ENCODE measurements at regions not wholly inside any gene's neighbourhood (a gene's known extent, or its start where the extent isn't known, plus 50 kb on each side); places are given as distances from the start of the nearest gene placed in this dataset.

DNA sequence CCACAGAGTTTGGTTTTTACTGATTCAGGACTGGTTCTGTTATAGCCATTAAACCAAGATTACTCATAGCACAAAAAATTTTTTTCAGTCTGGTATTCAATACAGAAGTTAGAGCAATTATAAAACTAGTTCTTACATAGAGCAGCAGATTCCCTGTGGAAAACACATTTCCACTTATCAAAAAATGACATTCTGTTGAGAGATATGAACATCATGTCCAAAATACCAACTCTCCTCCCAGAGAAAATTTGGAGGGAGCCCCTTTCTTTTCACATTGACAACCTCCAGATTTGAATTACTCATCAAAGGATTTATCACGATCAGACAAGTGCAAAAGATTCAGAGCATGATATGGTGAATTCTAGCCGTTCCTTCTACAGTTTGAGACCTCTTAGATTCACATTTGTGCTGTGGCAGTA, 126.8 kb upstream of the SERPINE2 start:
- TF ChIP-seq, protein P1, sequence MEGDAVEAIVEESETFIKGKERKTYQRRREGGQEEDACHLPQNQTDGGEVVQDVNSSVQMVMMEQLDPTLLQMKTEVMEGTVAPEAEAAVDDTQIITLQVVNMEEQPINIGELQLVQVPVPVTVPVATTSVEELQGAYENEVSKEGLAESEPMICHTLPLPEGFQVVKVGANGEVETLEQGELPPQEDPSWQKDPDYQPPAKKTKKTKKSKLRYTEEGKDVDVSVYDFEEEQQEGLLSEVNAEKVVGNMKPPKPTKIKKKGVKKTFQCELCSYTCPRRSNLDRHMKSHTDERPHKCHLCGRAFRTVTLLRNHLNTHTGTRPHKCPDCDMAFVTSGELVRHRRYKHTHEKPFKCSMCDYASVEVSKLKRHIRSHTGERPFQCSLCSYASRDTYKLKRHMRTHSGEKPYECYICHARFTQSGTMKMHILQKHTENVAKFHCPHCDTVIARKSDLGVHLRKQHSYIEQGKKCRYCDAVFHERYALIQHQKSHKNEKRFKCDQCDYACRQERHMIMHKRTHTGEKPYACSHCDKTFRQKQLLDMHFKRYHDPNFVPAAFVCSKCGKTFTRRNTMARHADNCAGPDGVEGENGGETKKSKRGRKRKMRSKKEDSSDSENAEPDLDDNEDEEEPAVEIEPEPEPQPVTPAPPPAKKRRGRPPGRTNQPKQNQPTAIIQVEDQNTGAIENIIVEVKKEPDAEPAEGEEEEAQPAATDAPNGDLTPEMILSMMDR (IDR thresholded peaks at IDR 0.05; ENCODE audit: borderline replicate concordance, extremely low read depth, insufficient read depth) = no peak
- Histone ChIP-seq H3K9me3 (ENCODE audit: control insufficient read depth in 2 of 3, insufficient read depth in 1 of 3, low read length in 3 of 3) (no peaks in the 10 kb centered on the region), H3K27me3 (ENCODE audit: control insufficient read depth, insufficient read depth, low read length) (no peaks in the 10 kb centered on the region), H3K27ac (ENCODE audit: low read depth in 2 of 2, low read length in 2 of 2) (no peak overlapping the region), H3K9ac (ENCODE audit: low read length in 3 of 3) (no peak overlapping the region), H3K36me3 (ENCODE audit: control insufficient read depth in 2 of 3, insufficient read depth in 3 of 3, low read length in 3 of 3) (no peaks in the 10 kb centered on the region), H3K4me1 (ENCODE audit: control insufficient read depth in 2 of 3, insufficient read depth in 2 of 3, low read depth in 1 of 3, low read length in 3 of 3) (no peaks in the 10 kb centered on the region), H3K4me3 (ENCODE audit: low read length in 3 of 3) (no peak overlapping the region)
- intact Hi-C loops (cut with DNase I) = no loop called here
- no peak for DNase-seq
- FAIRE-seq = no peak

GRCh38 chr2:224163566-224164307, 124.7 kb upstream of the SERPINE2 start:
- DNase-seq (no peak), FAIRE-seq (no peak)
- Histone ChIP-seq H3K36me3 (ENCODE audit: control insufficient read depth in 2 of 3, insufficient read depth in 3 of 3, low read length in 3 of 3) (no peaks in the 10 kb centered on the region), H3K27me3 (ENCODE audit: control insufficient read depth, insufficient read depth, low read length) (no peaks in the 10 kb centered on the region), H3K4me3 (ENCODE audit: low read length in 3 of 3) (no peak overlapping the region), H3K9ac (ENCODE audit: low read length in 3 of 3) (no peak overlapping the region), H3K27ac (ENCODE audit: low read depth in 2 of 2, low read length in 2 of 2) (no peak overlapping the region), H3K4me1 (ENCODE audit: control insufficient read depth in 2 of 3, insufficient read depth in 2 of 3, low read depth in 1 of 3, low read length in 3 of 3) (no peaks in the 10 kb centered on the region), H3K9me3 (ENCODE audit: control insufficient read depth in 2 of 3, insufficient read depth in 1 of 3, low read length in 3 of 3) (no peaks in the 10 kb centered on the region)
- TF ChIP-seq, protein P1 (IDR thresholded peaks at IDR 0.05; ENCODE audit: borderline replicate concordance, extremely low read depth, insufficient read depth) = no peak
- intact Hi-C loops (cut with DNase I) = no loop called here

DNA sequence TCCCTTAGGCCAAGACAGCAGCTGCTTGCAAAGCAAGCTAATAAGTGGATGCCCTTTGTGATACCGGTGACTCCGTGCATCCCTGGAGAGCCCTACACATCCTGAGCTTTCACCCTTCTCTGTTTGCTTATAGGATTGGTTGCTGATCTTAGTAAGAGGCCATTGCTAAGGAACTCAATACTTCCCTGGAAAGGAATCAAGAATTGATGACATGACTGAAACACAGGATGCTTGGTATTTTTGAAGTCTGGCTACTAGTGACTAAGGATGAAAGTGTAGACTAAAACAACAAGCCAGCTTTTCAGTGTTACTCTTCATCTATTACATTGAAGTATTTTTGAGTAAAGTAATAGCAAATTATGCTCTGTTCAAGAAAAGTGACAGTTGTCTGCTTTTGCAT, 123.0 kb upstream of the SERPINE2 start:
- FAIRE-seq (no peak), DNase-seq (no peak)
- no peaks in the 10 kb centered on the region for H3K9me3 ChIP-seq (ENCODE audit: control insufficient read depth in 2 of 3, insufficient read depth in 1 of 3, low read length in 3 of 3)
- H3K27me3 ChIP-seq (ENCODE audit: control insufficient read depth, insufficient read depth, low read length) = no peaks in the 10 kb centered on the region
- intact Hi-C loops (cut with DNase I) = no loop called here
- no peak overlapping the region for H3K9ac ChIP-seq (ENCODE audit: low read length in 3 of 3)
- H3K4me3 ChIP-seq (ENCODE audit: low read length in 3 of 3) = no peak overlapping the region
- H3K27ac ChIP-seq (ENCODE audit: low read depth in 2 of 2, low read length in 2 of 2) = no peak overlapping the region
- H3K4me1 ChIP-seq (ENCODE audit: control insufficient read depth in 2 of 3, insufficient read depth in 2 of 3, low read depth in 1 of 3, low read length in 3 of 3) = no peaks in the 10 kb centered on the region
- no peaks in the 10 kb centered on the region for H3K36me3 ChIP-seq (ENCODE audit: control insufficient read depth in 2 of 3, insufficient read depth in 3 of 3, low read length in 3 of 3)
- TF ChIP-seq, protein P1 (IDR thresholded peaks at IDR 0.05; ENCODE audit: borderline replicate concordance, extremely low read depth, insufficient read depth) = no peak

- DNase-seq (no peak), FAIRE-seq (no peak)
- intact Hi-C loops (cut with DNase I) = no loop called here
- no peak overlapping the region for H3K4me3 ChIP-seq (ENCODE audit: low read length in 3 of 3)
- H3K36me3 ChIP-seq (ENCODE audit: control insufficient read depth in 2 of 3, insufficient read depth in 3 of 3, low read length in 3 of 3) = no peaks in the 10 kb centered on the region
- TF ChIP-seq, protein P1 (IDR thresholded peaks at IDR 0.05; ENCODE audit: borderline replicate concordance, extremely low read depth, insufficient read depth) = no peak
- H3K27me3 ChIP-seq (ENCODE audit: control insufficient read depth, insufficient read depth, low read length) = no peaks in the 10 kb centered on the region
- H3K4me1 ChIP-seq (ENCODE audit: control insufficient read depth in 2 of 3, insufficient read depth in 2 of 3, low read depth in 1 of 3, low read length in 3 of 3) = no peaks in the 10 kb centered on the region
- H3K9me3 ChIP-seq (ENCODE audit: control insufficient read depth in 2 of 3, insufficient read depth in 1 of 3, low read length in 3 of 3) = no peaks in the 10 kb centered on the region
- H3K27ac ChIP-seq (ENCODE audit: low read depth in 2 of 2, low read length in 2 of 2) = no peak overlapping the region
- H3K9ac ChIP-seq (ENCODE audit: low read length in 3 of 3) = no peak overlapping the region
These were observed 122.6 kb upstream of the SERPINE2 start for GRCh38 chr2:224161712-224162111.

Measured in kidney (tissue), 13 donors.